ENCODE measurements at regions not wholly inside any gene's neighbourhood (a gene's known extent, or its start where the extent isn't known, plus 50 kb on each side); places are given as distances from the start of the nearest gene placed in this dataset.

DNA sequence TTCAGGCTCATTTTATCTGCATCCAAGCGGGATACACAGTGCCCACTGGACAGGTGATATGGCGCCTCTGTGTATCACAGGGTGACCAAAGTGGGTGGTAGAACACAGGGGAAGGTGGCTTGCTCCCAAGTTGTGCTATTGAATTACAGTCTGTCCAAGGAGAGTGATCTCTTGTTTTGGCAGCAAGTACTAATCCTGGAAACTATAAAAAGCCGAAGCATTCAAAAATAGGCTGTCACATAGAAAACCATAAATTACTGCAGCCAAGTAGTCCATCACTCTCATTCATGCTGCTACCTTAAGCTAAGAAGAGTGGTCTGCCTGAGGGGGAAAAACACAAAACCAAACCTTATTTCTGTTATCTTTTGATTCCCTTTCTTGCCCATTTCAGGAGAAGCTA is 237.1 kb upstream of the POU3F3 start:
- no peak overlapping the region for H2BK20ac ChIP-seq (ENCODE audit: low read depth, low read length, poor library complexity, severe bottlenecking)
- H3K27me3 ChIP-seq (ENCODE audit: insufficient read depth, low read length) = no peaks in the 10 kb centered on the region
- no peak for DNase-seq
- no peaks in the 10 kb centered on the region for H3K79me2 ChIP-seq (ENCODE audit: insufficient read depth, low read length)
- Mint-ChIP-seq H3K4me1 (no peaks in the 10 kb centered on the region), H3K36me3 (ENCODE audit: insufficient read depth in 1 of 3, low read depth in 3 of 3) (no peaks in the 10 kb centered on the region; a peak in 1 of 7 replicates), H3K27ac (no peak overlapping the region), H3K4me3 (no peak overlapping the region), H3K27me3 (ENCODE audit: low read depth) (peaks cover 7% of the 10 kb centered on the region), H3K9me3 (no peaks in the 10 kb centered on the region)
- H4K91ac ChIP-seq (ENCODE audit: insufficient read length, low read depth, low read length) = no peak overlapping the region
- H3K23ac ChIP-seq (ENCODE audit: insufficient read length, low read depth, low read length) = no peak overlapping the region
- H2BK5ac ChIP-seq (ENCODE audit: insufficient read length, low read length) = no peak overlapping the region
- no peak overlapping the region for H2BK12ac ChIP-seq (ENCODE audit: insufficient read length, low read depth, low read length)
- H3T11ph ChIP-seq (ENCODE audit: low read length) = no peak overlapping the region
- H2BK15ac ChIP-seq (ENCODE audit: low read depth, low read length) = no peak overlapping the region
- no peaks in the 10 kb centered on the region for H3K79me1 ChIP-seq (ENCODE audit: insufficient read depth, low read depth, low read length, poor library complexity, severe bottlenecking)
- no peak overlapping the region for H3K4ac ChIP-seq (ENCODE audit: low read depth, low read length)
- H2BK120ac ChIP-seq (ENCODE audit: low read depth, low read length, poor library complexity, severe bottlenecking) = no peak overlapping the region
- no peaks in the 10 kb centered on the region for H3K23me2 ChIP-seq (ENCODE audit: insufficient read length, low read depth, low read length, poor library complexity, severe bottlenecking)
- TF ChIP-seq CTCF (conservative IDR thresholded peaks at IDR 0.05) = no peak
- no peak overlapping the region for H4K8ac ChIP-seq (replicated peaks; ENCODE audit: insufficient read length, low read depth, low read length)
- no peak overlapping the region for H3K4me2 ChIP-seq (ENCODE audit: insufficient read depth, insufficient read length, low read length)
- no peak overlapping the region for H2AK5ac ChIP-seq (ENCODE audit: insufficient read length, low read length)
- no peaks in the 10 kb centered on the region for H4K20me1 ChIP-seq (ENCODE audit: control insufficient read depth, insufficient read depth, insufficient read length)
- H3K18ac ChIP-seq (ENCODE audit: insufficient read length, low read depth, low read length) = no peak overlapping the region
- no peak overlapping the region for H3K27ac ChIP-seq (ENCODE audit: insufficient read length, low read depth, low read length)
- H3K56ac ChIP-seq (ENCODE audit: insufficient read length, low read depth, low read length) = no peak overlapping the region
- H2AFZ ChIP-seq (ENCODE audit: low read length) = no peak overlapping the region
- no peak overlapping the region for H3K14ac ChIP-seq (ENCODE audit: insufficient read depth, low read length)
- no peak overlapping the region for H3K9ac ChIP-seq (ENCODE audit: extremely low read depth, insufficient read length, low read length)
- no CpG with 5 or more reads among the region's 3 CpGs for WGBS (ENCODE audit: extremely low coverage, insufficient read length, low lambda C conversion rate)
- no peaks in the 10 kb centered on the region for H3K4me1 ChIP-seq (ENCODE audit: insufficient read depth, low read length)
- no peaks in the 10 kb centered on the region for H3K9me3 ChIP-seq (ENCODE audit: control insufficient read depth, low read depth, low read length)
- no peak overlapping the region for H4K5ac ChIP-seq (ENCODE audit: insufficient read length, low read depth, low read length)

Measured in H9 (cell line).